SH-SY5Y (cell line): ENCODE measurements at regions not wholly inside any gene's neighbourhood (a gene's known extent, or its start where the extent isn't known, plus 50 kb on each side); places are given as distances from the start of the nearest gene placed in this dataset.

Experiments used
- GATA2 ChIP-seq: IDR thresholded peaks from 2 replicates; pipeline ENCODE4 v1.6.1; 2011; ENCODE audit warnings: mild to moderate bottlenecking, low read depth, low read length
- GATA3 ChIP-seq: IDR thresholded peaks from 2 replicates; pipeline ENCODE4 v1.6.1; 2011; ENCODE audit warnings: low read depth, mild to moderate bottlenecking, low read length, moderate library complexity

DNA sequence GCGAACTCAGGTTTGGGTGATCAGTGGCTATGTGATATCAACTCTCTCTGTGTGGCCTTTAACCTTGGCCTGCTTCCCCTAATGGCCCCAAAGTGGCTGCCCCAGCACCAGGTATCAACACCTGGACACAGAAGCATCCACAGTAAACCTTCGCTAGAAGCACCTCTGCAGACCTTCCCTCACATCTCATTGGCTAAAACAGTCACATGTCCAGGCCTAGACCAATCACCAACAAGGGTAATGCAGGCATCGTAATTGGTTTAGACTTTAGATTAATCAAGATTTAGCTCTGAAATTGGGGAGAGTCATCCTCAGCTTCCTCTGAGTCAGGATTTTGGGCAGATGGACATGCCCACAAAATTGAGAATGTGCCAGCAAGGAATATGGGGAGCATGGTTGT lies 92.5 kb upstream of the MYL2 start:
- no peak for TF ChIP-seq GATA2
- no peak for TF ChIP-seq GATA3
